GM19397 (cell line): ENCODE measurements at regions not wholly inside any gene's neighbourhood (a gene's known extent, or its start where the extent isn't known, plus 50 kb on each side); places are given as distances from the start of the nearest gene placed in this dataset.
"Not testable (repeated sequence)": the region's sequence is repeated elsewhere in the genome, so short reads cannot be mapped to it uniquely, and the experiment has no call there.

Source experiments
- ATAC-seq: cut with Tn5 transposase; IDR thresholded peaks from one replicate; pipeline ENCODE4 v1.9.1; 2021; ENCODE audit warnings: mild to moderate bottlenecking, moderate library complexity; ENCODE audit not compliant: unreplicated experiment

- no peak for ATAC-seq
Observed at GRCh38 chr3:153268564-153269279, 106.7 kb downstream of the RAP2B start.

GRCh38 chr3:153269730-153270129 is 107.7 kb downstream of the RAP2B start:
- no peak for ATAC-seq

GRCh38 chr3:153273217-153273616 is 111.2 kb downstream of the RAP2B start:
- no peak for ATAC-seq

GRCh38 chr3:153273767-153274435 is 111.9 kb downstream of the RAP2B start:
- no peak for ATAC-seq

GRCh38 chr3:153274561-153274960 is 112.5 kb downstream of the RAP2B start:
- no peak for ATAC-seq

GRCh38 chr3:153275514-153275913 is 113.5 kb downstream of the RAP2B start:
- no peak for ATAC-seq

- ATAC-seq, result no peak
Observed at GRCh38 chr3:153277029-153277428, 115.0 kb downstream of the RAP2B start.

GRCh38 chr3:153281236-153281997 is 119.4 kb downstream of the RAP2B start:
- not testable (repeated sequence) for ATAC-seq

GRCh38 chr3:153282355-153282754 is 120.3 kb downstream of the RAP2B start:
- ATAC-seq, result no peak

- ATAC-seq, result no peak
Observed at GRCh38 chr3:153284282-153284938, 122.4 kb downstream of the RAP2B start.

GRCh38 chr3:153285194-153285641 is 123.2 kb downstream of the RAP2B start:
- no peak for ATAC-seq

- ATAC-seq, result no peak
Observed at GRCh38 chr3:153285982-153286381, 124.0 kb downstream of the RAP2B start.

- no peak for ATAC-seq
Observed at GRCh38 chr3:153287017-153287416, 125.0 kb downstream of the RAP2B start.

GRCh38 chr3:153289334-153289808 is 127.3 kb downstream of the RAP2B start:
- ATAC-seq, result no peak

GRCh38 chr3:153290268-153291015 is 128.4 kb downstream of the RAP2B start:
- ATAC-seq, result no peak

- ATAC-seq, result no peak
Observed at GRCh38 chr3:153291059-153291685, 129.1 kb downstream of the RAP2B start.

GRCh38 chr3:153293265-153293664 is 131.2 kb downstream of the RAP2B start:
- no peak for ATAC-seq

- ATAC-seq, result no peak
Observed at GRCh38 chr3:153295901-153296300, 133.9 kb downstream of the RAP2B start.

- ATAC-seq, result no peak
Observed at GRCh38 chr3:153305189-153305588, 143.2 kb downstream of the RAP2B start.

GRCh38 chr3:153311541-153311940 is 149.5 kb downstream of the RAP2B start:
- no peak for ATAC-seq
